UCSD-AML1 (cell line): ENCODE measurements at regions not wholly inside any gene's neighbourhood (a gene's known extent, or its start where the extent isn't known, plus 50 kb on each side); places are given as distances from the start of the nearest gene placed in this dataset.

Source experiments
- DNase-seq: peaks from one replicate; lab custom pipeline; 2025; ENCODE audit not compliant: unreplicated experiment; lab: John Stamatoyannopoulos, UW

DNA sequence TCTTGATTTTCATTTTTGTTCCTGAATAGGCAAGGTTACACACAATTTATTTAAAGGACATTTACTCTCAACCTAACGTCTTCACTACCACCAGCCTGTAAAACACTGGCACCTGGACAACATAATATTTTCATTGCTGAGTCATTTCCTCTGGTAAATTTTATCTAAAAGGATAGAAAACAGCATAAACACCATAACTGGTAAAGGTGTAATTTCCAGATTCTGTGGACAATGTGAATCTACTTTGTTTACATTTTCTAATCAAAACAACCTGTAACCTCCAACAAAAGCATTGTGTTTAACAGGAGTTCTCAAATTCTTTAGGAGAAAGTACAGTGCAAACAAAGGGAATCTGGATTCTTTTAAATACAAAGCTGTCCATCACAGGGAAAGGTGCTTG, 472.0 kb upstream of the AKR1E2 start:
- DNase-seq = no peak

DNA sequence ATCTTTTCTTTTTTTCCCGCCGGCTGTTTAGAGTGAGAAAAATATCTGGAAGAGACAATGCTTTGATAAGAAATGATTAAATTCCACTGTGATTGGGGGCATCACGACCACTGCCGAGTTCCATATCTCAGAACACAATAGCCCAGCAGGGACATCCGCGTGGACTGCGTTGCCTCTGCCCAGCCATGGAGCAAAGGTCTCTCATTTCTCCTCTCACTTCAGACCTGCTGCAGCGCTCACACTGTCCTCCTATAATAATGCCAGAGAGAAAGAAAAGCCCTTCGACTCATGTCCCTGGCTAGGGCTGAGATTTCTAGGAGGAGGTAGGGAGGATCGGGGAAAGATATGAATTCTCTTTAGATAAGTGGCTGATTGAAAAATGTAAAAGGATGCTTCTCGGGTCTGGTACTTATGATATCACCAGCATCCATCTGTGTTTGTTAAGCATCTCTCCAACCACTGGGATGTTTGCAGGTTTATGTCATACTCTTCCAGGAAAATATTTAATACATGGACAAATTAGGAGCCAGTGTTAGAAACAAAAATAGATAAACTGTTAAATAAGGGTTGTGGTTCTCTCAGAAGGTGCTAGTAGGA, 472.9 kb upstream of the AKR1E2 start:
- DNase-seq = no peak

DNA sequence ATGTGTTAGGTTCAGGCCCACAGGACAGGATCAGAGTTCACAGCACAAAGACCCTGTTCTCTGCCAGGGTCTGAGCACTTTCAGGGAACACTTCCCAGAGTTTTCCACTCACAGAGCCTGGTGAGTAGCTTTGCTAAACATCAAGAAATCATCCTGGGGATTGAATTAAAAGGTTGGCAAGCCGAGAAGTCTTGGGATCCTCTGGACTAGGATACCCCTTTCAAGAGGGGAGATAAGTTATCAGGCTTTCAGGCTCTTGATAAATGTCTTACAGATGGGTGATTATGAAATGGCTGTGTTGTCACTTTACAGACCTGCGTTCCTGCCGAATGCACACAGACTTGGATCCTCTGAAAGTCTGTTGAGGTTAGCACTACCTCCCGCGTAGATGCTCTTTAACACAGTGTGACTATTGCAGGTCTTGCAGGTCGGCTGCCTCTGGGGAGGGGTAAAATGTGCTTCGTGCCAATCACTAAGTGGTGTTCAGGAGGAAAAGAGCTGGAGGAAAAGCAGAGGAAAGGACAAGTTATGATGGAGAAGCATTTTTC, 473.5 kb upstream of the AKR1E2 start:
- no peak for DNase-seq

DNA sequence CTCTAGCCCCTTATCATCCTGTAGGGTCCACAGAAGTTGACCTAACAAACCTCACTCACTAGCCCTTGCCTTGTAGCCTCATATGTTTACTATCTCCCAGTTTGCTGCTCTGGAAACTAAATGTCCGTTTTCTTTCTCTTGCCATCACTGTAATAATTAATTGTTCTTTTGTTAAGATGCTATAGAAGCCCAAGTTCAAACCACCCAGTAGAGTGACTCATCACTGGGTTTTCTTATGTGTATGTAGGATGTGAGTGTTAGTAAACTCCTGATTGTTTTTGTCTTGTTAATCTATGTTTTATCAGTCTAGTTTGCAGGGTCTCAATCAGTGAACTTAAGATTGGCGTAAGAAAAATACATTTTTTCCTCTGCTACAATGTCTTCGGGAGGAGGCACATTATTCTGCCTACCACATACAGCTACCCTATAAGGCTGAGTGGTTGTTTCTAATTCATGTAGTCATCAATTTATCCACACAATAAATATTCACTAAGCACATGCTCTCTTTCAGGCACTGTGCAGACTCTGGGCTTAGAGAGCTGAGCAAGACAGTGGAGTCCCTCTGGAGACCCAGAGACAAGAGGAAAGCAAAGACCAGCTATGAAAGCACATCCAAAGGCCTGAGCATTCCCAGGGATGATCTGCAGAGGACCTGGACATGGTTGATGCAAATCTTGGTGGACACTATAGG, 474.1 kb upstream of the AKR1E2 start:
- no peak for DNase-seq

DNA sequence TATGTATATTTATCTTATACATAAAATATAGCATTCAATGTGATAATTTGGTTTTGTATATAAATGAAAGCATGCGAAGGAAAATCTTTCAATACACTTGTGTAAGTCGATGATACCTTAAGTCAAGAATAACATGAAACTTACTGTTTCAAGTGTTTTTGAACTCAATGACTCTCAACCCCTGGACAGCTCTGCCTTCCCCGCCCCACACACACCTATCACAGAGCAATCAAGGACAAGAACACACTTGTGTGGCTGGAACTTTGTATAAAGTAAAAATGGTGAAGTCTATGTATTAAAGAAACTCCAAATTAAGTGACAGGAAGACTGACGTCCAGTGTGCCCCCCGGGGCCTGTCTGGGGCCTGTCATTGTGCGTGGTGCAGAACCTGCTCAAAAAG, 478.6 kb upstream of the AKR1E2 start:
- DNase-seq = no peak

DNA sequence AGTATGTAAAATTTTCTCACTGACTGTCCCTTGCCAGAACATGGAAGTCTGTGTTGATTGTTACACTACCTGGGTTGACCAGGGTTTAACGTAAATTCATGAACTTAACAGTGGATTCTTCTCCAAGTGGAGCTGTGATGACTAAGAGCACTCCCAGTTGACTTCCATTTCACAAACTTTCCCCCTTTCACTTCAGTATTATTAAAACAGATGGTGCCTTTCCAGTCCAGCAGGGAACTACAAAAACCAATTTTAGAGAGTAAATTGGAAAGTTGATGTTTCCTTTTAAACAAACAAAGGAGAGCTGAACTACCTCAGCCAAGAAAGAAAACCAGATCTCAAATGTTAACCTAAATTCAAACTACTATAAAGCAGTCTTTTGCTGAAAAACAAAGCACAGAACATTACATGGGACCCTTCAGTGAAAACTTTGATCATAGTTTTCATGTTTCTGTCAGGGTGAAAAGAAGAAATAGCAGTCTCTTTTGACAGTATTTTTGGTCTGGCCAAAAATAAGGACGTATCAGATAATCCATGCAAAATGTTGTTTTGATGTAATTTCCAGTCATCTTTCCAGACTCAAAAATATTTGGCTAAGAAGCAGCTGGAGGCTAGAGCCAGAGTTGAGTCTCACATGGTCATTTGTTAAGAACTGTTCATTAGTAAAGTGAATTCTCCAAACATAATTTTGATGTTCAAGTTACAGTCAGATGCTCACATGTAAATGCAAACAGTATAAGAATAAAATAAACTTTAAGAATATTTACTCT, 479.9 kb upstream of the AKR1E2 start:
- no peak for DNase-seq

DNA sequence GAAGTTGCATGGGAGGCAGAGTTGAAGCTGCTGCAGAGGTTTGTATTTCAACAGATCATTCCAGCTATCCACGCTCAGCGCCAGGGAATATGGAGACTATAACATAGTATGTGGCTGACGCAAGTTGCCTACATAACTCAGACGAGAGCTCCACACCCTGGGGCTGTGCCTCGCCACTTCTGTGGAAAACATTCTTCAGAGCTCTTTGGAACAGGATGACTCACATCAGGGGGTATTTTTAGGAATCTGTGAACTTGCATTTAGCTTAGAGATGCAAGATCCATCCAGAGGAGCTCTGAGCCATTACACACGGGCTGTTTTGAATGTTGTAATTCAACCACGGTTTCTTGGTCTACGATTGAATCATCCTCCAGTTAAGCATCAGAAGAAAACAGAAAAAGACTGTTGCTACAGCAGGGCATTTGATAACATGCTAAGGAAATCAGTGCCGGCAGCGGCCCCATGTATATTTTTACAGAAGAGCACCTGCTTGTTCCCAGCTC, 481.5 kb upstream of the AKR1E2 start:
- no peak for DNase-seq

DNA sequence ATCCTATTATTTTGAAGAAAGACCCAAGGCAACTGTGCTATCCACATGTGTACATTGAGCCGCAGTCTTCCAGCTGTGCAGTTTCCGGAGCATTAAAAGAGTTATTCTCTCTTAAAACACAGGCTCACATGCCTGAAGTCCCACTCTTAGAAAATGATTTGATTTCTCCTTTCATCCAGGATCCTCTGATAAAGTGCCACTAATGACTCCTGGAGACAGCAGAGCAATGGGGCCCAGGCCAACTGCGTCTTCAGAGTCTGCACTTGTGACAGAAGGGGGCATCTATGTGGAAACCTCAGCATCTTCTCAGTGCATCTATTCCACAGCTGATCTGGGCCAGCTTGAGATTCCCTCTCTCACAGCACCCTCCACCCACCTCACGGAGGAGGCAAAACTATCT, 482.1 kb upstream of the AKR1E2 start:
- DNase-seq = no peak

DNA sequence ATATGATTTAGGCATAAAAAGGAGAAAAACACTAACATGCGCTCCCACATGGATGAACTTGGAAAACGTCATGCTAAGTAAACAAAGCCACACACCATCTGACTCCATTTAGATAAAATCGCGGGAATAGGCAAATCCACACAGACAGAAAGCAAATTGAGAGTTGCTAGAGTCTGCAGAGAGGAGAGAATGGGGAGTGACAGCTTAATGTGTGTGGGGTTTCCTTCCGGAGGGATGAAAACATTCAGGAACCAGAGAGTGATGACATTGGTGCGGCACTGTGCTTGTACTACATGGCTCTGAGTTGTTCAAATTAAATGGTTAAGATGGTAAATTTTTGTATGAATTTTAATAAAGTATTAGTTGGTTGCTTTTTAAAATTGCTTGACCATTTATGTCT, 482.9 kb upstream of the AKR1E2 start:
- no peak for DNase-seq

DNA sequence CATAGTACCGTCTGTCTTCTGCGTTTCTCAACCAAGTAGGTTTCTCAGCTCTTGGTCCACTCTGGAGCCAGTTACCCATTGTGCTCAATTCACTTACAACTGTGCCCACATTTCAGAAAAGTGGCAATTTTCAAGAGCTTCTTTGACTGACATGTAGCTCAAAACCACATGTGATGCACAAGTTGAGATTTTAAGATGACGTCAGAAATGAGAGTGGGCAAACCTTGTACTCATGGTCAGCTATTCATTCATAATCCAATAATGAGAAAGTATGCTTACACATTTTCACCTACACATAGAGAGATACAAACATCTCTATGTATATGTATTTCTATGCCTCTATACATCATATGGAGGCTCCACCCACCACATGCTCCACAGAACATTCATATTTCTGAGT, 487.2 kb upstream of the AKR1E2 start:
- no peak for DNase-seq

DNA sequence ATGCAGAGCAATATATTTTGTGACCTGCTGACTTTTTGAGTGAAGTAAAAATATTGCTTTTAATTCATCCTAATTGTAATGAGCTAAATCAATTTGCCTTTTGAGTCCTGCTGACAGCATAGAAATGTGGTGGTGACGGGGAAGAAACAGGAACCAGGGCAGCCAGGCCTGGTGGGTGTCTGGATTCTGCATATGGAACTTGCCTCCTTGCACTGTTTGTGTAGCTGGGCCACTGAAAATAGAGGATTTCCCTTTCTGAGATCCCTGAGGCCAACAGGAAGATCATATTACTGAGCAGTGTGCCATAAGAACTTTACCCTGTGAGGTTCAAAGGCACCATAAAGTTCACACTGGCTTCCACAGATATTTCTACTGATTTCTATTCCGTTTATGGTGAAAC, 488.4 kb upstream of the AKR1E2 start:
- DNase-seq = no peak

DNA sequence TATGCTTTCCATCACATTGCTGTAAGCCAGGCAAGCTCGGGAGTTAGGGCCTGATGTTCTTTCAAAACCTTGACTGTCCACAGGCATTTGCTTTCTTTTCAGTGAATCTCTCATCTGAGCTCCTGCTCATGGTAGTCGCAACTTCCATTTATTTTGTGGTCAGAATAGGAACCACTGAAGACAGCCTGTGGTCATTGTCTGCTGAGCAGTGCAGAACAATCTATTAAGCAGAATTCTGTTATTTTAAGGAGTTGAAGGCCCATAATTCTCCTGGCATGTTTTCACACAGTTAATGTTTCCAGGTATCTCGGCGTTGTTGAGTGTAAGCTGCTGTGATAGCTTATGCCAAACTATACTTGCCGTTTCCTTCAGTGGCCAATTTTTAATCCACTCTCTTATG, 491.1 kb upstream of the AKR1E2 start:
- no peak for DNase-seq

DNA sequence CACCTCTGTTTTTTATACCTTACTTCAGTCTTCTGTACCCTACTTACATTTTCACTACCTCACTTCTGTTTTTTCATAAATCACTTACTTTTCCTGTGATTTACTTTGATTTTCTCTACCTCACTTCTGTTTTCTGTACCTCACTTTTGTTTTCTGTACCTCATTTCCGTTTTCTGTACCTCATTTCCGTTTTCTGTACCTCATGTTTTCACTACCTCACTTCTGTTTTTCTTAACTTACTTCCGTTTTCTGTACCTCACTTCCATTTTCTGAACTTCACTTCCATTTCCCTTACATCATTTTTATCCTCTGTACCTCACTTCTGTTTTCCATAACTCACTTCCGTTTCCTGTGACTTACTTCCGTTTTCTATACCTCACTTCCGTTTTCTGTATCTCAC, 492.0 kb upstream of the AKR1E2 start:
- no peak for DNase-seq

DNA sequence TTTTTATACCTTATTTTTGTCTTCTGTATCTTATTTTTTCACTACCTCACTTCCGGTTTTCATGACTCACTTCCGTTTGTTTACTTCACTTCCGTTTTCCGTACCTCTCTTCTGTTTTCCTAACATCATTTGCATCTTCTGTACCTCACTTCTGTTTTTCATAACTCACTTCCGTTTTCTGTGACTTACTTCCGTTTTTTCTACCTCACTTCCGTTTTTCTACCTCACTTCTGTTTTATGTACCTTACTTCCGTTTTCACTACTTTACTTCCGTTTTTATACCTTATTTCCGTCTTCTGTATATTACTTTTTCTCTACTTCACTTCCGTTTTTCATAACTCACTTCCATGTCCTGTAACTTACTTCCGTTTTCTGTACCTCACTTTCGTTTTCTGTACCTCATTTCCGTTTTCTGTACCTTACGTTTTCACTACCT, 492.5 kb upstream of the AKR1E2 start:
- no peak for DNase-seq

DNA sequence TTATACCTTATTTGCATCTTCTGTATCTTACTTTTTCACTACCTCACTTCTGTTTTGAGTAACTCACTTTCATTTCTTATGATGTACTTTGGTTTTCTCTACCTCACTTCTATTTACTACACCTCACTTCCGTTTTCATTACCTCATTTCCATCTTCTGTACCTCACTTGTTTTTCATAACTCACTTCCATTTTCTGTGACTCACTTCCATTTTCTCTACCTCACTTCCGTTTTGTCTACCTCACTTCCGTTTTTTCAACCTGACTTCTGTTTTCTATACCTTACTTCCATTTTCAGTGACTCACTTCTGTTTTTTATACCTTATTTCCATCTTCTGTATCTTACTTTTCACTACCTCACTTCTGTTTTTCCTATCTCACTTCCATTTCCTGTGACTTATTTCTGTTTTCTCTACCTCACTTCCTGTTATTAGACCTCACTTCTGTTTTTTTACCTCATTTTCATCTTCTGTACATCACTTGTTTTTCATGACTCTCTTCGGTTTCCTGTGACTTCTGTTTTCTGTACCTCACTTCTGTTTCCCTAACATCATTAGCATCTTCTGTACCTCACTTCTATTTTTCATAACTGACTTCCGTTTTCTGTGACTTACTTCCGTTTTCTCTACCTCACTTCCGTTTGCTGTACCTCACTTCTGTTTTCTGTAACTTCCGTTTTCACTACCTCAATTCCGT, 493.1 kb upstream of the AKR1E2 start:
- no peak for DNase-seq

DNA sequence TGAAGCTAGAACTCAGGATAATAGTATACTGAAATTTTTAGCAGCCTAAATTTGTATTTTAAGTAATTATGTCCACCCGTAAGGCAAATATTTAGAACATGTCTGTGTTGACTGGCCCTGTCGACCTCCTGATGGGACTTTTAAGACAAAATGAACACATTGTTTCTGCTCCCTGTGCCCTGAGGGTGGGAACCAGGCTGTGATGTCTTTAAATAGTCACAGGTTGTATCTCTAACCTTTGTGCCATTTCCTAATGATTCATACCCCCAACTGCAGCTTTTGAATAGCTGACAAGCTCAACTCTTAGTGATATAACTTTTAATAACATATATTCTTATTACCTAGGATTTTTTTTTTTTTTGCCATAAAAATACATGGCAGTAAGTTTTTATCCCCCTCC, 494.9 kb upstream of the AKR1E2 start:
- DNase-seq = no peak

DNA sequence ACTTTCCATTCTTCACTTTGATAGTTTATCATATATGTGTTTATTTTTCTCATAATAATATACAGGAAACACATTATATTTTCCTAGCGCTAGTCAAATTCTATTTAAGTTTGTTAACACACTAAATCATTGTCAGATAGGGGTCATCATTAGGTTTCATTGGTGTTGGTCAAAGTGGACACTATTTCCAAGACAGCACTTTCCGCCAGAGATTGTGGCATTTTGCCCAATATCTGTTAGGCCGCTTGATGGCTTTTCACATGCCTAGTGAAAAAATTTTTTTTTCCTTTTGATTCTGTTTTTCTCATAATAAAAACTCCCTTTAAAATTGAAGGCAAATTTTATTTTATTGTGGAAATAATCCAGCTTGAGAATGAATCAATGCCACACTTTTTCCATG, 495.4 kb upstream of the AKR1E2 start:
- no peak for DNase-seq

DNA sequence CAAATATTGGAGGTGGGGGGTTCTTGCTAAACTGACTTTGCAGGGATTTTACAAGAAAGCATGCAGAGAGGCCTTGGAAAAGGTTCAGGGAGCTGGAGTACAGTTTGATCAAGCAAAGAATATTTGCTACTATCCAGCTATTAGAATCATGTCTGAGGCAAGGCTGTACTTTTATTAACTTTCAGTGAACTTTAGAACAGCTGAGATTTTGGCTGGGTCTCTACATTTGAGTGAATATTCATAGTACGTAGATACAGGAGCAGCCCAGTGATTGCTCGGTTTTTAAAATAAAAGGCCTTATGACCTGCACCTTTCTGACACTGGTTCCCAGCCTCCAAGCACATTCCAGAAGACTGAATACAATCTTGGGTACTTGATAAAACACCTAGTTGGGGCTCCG, 496.8 kb upstream of the AKR1E2 start:
- no peak for DNase-seq

DNA sequence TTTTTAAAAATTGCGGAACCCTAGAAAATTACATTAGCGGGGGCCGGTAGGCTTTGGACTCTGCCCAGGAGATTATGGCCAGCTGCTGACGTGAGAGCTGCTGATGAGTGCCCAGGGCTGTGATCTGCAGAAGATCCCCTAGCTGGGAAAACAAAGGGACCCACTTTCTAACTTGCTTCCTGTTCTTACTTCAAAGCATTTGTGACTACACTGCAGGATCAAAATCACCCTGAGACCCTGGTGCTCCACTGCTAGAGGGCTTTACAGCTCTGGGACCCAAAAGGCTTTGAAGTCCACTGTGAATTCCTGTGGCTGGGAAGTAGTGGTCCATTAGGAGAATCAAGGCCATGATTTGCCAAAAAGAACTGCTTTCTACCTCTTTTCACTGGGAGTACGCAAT, 499.4 kb upstream of the AKR1E2 start:
- DNase-seq = no peak

DNA sequence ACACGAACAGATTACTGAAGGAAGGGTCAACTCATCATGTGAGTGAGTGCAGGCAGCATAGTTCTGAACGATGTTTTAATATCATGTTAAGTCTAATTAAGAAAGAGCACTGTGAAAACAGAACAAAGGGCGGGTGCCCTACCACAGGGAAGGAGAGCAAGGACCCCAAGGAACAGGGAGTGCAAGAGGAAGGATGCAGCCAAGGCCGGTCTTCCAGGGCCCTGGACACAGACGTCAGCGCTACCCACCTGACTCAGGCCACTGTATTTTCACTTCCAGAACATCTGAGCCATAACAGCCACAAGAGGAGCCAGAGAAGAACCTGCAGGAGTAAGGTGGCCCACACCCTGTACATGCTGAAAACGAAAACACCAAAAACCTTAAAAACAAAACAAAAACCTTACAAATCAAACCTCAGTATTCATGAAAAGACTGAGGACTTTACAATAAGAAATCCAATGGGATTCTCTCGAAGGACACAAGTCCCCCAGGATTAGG, 506.1 kb upstream of the AKR1E2 start:
- DNase-seq = no peak

DNA sequence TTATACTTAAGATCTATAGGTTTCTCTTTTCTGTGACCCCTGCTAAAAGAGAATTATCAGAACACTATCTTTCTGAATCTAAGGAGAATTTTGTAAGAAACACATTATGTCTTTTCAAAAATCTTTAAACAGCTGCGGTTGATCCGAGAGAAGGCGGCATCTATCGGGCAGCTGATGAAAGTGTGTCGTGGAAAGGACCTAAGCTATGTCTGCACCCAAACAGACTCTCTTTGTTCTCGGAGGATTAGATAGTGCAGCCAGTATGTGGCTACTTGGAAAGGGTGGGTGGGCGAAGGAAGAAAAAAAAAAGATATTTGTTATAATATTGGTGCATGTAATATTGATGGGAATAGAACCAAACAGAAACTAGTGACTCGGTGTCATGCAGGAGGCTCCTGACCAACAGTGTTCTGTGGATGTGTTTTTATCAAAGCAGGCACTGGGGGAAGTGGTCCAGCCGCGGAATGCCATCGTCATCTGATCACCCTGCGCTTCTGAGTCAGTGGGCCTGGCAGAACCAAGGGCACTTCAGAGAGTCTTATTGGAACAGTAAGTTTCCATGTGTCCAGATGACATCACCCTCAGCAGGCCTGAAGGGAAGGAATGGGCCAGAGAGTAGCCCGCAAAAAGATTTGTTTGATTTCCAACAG, 509.7 kb upstream of the AKR1E2 start:
- no peak for DNase-seq
